Activated naive CD4-positive, alpha-beta T cell treated with anti-CD3 and anti-CD28 coated beads, Interleukin-2, amount 10 ng/mL, durations not matched to agents 7 days and 5 days (primary cell): ENCODE measurements at regions not wholly inside any gene's neighbourhood (a gene's known extent, or its start where the extent isn't known, plus 50 kb on each side); places are given as distances from the start of the nearest gene placed in this dataset.
"Not testable (repeated sequence)": the region's sequence is repeated elsewhere in the genome, so short reads cannot be mapped to it uniquely, and the experiment has no call there.

Experiments
- CTCF ChIA-PET: fragments of 350-600 bp; sonication (Branson Sonifier 250); formaldehyde crosslinking; loops from one replicate; lab custom pipeline; 2021; ENCODE audit warnings: antibody characterized with exemption; lab: Charles Lee
- DNase-seq: peaks from one replicate; pipeline ENCODE4 v3.0.0-alpha.2; 2020
- H3K27ac Mint-ChIP-seq: one replicate; pipeline ENCODE4 v1.8.0; 2021; ENCODE audit warnings: mild to moderate bottlenecking, moderate library complexity, mixed read lengths
- H3K27me3 Mint-ChIP-seq: one replicate; pipeline ENCODE4 v1.8.0; 2021; ENCODE audit warnings: mild to moderate bottlenecking, mixed read lengths
- H3K36me3 Mint-ChIP-seq: one replicate; pipeline ENCODE4 v1.8.0; 2021; ENCODE audit warnings: mixed read lengths
- H3K4me1 Mint-ChIP-seq: one replicate; pipeline ENCODE4 v1.8.0; 2021; ENCODE audit warnings: mixed read lengths
- H3K4me3 Mint-ChIP-seq: one replicate; pipeline ENCODE4 v1.8.0; 2021; ENCODE audit warnings: mild to moderate bottlenecking, moderate library complexity, mixed read lengths
- H3K9me3 Mint-ChIP-seq: one replicate; pipeline ENCODE4 v1.8.0; 2021; ENCODE audit warnings: mixed read lengths

DNA sequence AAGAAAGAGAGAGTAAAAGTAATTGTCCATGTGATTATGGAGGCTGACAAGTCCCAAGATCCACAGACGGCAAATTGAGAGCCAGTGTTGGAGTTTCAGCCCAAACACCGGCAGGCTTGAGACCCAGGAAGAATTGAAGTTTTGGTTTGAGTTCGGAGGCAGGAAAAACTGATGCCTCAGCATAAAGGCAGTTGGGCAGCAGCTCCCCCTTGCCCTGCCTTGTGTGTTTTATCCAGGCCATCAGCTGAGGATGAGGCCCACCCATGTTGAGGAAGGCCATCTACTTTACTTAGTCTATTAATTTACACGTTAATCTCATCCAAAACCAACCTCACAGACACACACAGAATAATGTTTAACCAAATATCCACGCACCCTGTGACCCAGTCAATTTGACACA is 64.6 kb upstream of the SERPINE2 start:
- H3K9me3 Mint-ChIP-seq = no peaks in the 10 kb centered on the region
- H3K4me1 Mint-ChIP-seq = no peaks in the 10 kb centered on the region
- peaks cover 12% of the 10 kb centered on the region for H3K27me3 Mint-ChIP-seq
- no peaks in the 10 kb centered on the region for H3K36me3 Mint-ChIP-seq
- no peak for DNase-seq
- no peak overlapping the region for H3K27ac Mint-ChIP-seq
- CTCF ChIA-PET = no interaction called here
- H3K4me3 Mint-ChIP-seq = no peak overlapping the region

DNA sequence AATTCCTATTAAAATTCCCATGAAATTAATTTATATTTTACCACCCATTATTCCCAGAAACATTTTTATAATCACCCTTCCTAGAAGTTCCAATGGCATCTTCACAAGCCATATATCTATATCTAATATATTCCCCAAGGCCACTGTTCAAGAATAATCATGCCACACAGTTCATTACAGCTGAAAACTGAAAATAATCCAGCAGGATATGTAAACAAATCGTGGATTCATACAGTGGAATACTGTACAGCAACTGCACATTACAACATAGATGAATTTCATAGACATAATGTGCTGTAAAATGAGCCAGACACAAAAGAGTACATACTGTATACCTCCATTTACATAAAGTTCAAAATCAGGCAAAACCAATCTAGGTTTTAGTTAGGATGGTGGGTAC is 63.9 kb upstream of the SERPINE2 start:
- DNase-seq = no peak
- no peak overlapping the region for H3K27ac Mint-ChIP-seq
- H3K9me3 Mint-ChIP-seq = no peaks in the 10 kb centered on the region
- H3K36me3 Mint-ChIP-seq = no peaks in the 10 kb centered on the region
- peaks cover 12% of the 10 kb centered on the region for H3K27me3 Mint-ChIP-seq
- H3K4me3 Mint-ChIP-seq = no peak overlapping the region
- CTCF ChIA-PET = no interaction called here
- no peaks in the 10 kb centered on the region for H3K4me1 Mint-ChIP-seq

DNA sequence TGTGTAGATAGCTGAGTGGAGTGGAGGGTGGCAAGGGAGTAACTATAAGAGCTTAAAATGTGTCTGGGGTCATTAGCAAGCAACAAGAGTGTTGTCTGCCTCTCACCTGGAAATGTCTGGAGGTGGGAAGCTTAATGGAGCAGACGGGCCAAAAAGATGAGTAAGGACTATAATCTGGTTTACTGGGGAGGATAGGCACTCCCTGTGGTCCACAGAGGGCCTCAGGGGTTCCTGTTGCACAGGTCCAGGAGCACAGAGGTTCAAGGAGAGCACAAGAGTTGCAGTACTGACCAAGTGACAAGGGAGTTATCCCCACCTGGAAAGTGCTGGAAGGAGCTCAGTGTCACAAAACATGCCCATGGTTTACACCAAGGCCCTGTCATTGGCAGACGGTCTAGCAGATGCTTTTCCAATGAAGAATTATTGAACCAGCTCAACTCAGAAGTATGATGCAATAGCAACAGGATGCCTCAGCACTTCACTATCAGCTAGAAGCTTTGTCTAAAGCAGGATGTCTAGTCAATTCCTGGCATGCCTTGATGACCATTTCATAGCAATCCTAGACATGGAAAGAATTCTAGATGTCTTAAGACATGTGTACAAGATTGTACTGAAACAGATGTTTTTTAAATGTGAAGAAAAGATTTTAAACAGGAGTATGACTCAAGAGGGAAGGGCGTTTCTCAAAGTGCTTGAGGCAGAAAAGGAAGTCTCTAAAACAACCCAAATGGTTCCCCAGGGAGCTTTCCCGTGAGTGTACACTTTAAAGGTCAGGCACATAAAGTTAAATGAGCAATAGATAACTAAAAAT is 62.9 kb upstream of the SERPINE2 start:
- H3K9me3 Mint-ChIP-seq = no peaks in the 10 kb centered on the region
- no peaks in the 10 kb centered on the region for H3K4me1 Mint-ChIP-seq
- peaks cover 16% of the 10 kb centered on the region for H3K27me3 Mint-ChIP-seq
- CTCF ChIA-PET = no interaction called here
- H3K4me3 Mint-ChIP-seq = no peak overlapping the region
- H3K27ac Mint-ChIP-seq = no peak overlapping the region
- no peaks in the 10 kb centered on the region for H3K36me3 Mint-ChIP-seq
- no peak for DNase-seq

DNA sequence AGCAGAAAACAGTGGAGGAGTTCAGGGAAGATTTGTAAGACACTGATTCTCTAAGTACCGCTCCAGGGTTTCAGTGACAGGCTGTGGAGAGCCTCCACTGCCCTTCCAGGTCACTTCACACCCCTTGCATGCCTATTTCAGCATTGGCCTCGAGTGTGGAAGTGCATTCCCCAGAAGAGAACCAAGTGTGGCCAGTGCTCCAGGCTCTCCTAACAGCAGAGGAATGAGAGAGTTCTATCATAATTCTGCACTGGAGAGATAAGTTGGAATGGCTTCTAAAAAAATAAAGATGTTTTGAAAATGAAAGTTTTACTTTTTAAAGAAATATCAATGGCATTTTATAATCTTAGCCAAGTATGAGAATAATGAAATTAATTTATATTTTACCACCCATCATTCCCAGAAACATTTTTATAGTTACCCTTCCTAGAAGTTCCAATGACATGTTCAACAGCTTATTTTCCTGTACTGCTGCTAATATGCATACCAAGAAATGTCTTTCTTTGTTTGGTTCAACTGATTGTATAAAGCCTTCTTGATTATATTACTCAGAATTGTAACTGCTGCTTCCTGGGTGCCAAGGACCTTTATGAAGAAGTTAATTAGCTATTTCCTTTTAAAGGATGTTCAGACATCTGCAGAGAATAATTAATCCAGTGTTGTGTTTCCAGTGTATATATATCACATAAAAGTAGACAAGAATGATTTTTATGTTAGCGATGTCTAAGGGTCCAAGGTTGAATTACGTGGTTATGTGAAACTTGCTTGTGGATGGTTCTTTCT is 61.0 kb upstream of the SERPINE2 start:
- DNase-seq = no peak
- CTCF ChIA-PET = no interaction called here
- H3K36me3 Mint-ChIP-seq = no peaks in the 10 kb centered on the region
- no peak overlapping the region for H3K27ac Mint-ChIP-seq
- H3K9me3 Mint-ChIP-seq = no peaks in the 10 kb centered on the region
- no peaks in the 10 kb centered on the region for H3K4me1 Mint-ChIP-seq
- H3K4me3 Mint-ChIP-seq = no peak overlapping the region
- H3K27me3 Mint-ChIP-seq = peaks cover 16% of the 10 kb centered on the region

DNA sequence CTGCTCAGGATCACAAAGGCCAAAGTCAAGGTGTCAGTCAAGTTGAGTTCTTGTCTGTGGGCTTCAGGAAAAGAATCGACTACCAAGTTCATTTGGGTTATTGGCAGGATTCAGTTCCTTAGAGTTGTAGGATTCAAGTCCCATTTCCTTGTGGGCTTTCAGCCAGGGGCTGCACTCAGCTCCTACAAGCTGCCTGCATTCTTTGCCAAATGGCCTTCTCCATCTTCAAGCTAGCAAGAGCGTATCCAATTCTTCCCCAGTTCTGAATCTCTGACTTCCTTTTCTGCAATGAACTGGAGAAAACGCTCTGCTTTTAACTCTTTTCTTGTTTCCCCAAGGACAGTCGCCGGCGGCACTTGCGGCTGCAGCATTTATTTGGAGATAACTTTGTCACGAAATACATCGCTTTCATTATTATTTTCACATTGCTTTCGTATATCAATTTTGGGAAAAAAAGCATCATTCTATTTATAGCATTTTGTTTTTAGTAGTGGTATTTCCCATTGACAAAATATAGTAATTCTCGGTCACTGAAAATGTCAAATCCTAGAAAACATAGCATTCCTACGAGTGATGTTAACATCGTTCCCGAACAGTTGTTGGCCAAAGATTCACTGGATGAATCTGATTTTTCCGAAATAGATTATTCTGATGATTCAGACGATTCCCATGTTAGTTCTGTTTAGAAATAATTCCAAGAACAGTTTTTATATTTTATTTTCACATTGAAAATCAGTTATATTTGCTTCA is 59.6 kb upstream of the SERPINE2 start:
- CTCF ChIA-PET = no interaction called here
- DNase-seq = no peak
- H3K27me3 Mint-ChIP-seq = peaks cover 11% of the 10 kb centered on the region
- no peak overlapping the region for H3K4me3 Mint-ChIP-seq
- H3K36me3 Mint-ChIP-seq = no peaks in the 10 kb centered on the region
- H3K9me3 Mint-ChIP-seq = no peaks in the 10 kb centered on the region
- no peak overlapping the region for H3K27ac Mint-ChIP-seq
- no peaks in the 10 kb centered on the region for H3K4me1 Mint-ChIP-seq

DNA sequence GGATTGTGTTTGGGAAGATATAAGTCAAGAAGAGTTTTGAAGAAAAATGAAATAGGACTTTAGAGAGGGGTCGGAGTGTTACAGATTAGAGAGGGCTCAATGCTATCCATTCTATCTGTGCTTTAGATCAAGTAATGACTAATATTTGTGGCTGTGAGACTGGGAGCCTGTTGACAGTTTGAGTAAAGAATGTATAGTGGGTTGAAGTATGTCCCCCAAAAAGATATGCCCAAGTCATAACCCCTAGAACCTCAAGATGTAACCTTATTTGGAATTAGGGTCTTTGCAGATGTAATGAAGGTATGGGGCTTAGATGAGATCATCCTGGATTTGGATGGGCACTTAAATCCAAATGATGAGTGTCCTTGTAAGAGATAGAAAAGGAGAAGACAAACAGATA is 55.3 kb upstream of the SERPINE2 start:
- Mint-ChIP-seq H3K36me3 (no peaks in the 10 kb centered on the region), H3K9me3 (no peaks in the 10 kb centered on the region), H3K4me1 (no peaks in the 10 kb centered on the region), H3K27me3 (peaks cover 4% of the 10 kb centered on the region), H3K4me3 (no peak overlapping the region), H3K27ac (no peak overlapping the region)
- CTCF ChIA-PET = no interaction called here
- no peak for DNase-seq

DNA sequence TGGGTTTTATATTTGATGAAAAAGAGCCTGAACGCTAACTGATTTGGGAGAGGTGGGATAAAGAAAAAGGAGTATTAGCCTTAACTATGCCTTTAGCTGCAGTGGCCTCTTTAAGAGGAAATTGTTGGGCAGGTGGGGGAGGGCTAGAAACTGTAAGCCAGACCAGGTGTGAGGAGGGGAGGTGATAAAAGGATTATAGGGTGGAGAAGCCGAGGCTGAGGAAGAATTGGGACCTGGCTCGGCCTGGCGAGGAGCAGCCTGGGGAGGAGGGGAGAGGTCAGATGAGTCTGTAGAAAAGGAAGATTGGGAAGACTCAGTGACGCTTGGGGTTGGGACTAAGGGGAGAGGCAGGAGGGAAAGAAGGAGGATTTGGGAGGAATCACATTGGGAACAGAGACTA is 52.6 kb upstream of the SERPINE2 start:
- H3K36me3 Mint-ChIP-seq, H3K27me3 Mint-ChIP-seq, H3K9me3 Mint-ChIP-seq, H3K27ac Mint-ChIP-seq, CTCF ChIA-PET, DNase-seq, H3K4me1 Mint-ChIP-seq, H3K4me3 Mint-ChIP-seq: not testable (repeated sequence)

DNA sequence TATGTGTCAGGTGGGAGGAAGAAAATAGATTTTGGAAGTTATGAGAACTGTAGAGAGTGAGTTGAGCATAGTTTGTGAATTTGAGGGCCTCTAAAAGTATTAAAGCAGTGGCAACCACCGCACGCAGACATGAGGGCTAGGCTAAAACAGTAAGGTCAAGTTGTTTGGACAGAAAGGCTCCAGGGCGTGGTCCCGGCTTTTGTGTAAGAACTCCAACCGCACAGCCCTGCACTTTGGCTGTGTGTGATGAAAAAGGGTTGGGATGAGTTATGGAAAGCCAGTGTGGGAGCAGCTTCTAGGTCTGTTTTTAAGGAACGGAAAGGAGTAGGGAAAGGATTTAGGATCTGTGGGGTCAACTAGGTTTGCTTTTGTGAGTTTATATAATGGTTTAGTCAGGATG is 50.5 kb upstream of the SERPINE2 start:
- H3K27me3 Mint-ChIP-seq, CTCF ChIA-PET, H3K36me3 Mint-ChIP-seq, H3K27ac Mint-ChIP-seq, H3K4me3 Mint-ChIP-seq, H3K4me1 Mint-ChIP-seq, H3K9me3 Mint-ChIP-seq, DNase-seq: not testable (repeated sequence)
